OCI-LY7 (cell line): ENCODE measurements at regions not wholly inside any gene's neighbourhood (a gene's known extent, or its start where the extent isn't known, plus 50 kb on each side); places are given as distances from the start of the nearest gene placed in this dataset.

ENCODE experiments used
- BruUV-seq: library from RNA; stranded (reverse); fragments of 400-500 nt; replicated peaks from 2 replicates; lab custom pipeline; 2021; lab: Mats Ljungman, UMichigan
- CTCF ChIA-PET: fragments of 300-600 bp; sonication (Branson Sonifier 250); formaldehyde crosslinking; loops from one replicate; lab custom pipeline; 2022; ENCODE audit warnings: antibody characterized with exemption; ENCODE audit not compliant: unreplicated experiment; lab: Charles Lee
- POLR2A ChIA-PET: fragments of 300-600 bp; sonication (Branson Sonifier 250); formaldehyde crosslinking; loops from one replicate; lab custom pipeline; 2022; ENCODE audit warnings: antibody characterized with exemption; lab: Charles Lee
- DNase-seq: peaks from one replicate; pipeline ENCODE4 v3.0.0-alpha.2; 2015; ENCODE audit warnings: low spot score
- H2AFZ ChIP-seq: fragments of 200-600 bp; sonication (generic), shearing (Covaris generic); 2 replicates; pipeline ENCODE4 v1.6.1; 2014; ENCODE audit warnings: mild to moderate bottlenecking, antibody characterized with exemption, low read length, moderate library complexity
- H3K27ac ChIP-seq: fragments of 200-600 bp; sonication (generic); 2 replicates; pipeline ENCODE4 v1.5.1; 2014; ENCODE audit warnings: mixed run types, low read depth, mild to moderate bottlenecking, moderate library complexity, low read length, inconsistent platforms; ENCODE audit not compliant: poor library complexity, severe bottlenecking
- H3K36me3 ChIP-seq: fragments of 200-600 bp; sonication (generic); 2 replicates; pipeline ENCODE4 v1.6.1; 2014; ENCODE audit warnings: mild to moderate bottlenecking, antibody characterized with exemption, low read length, moderate library complexity, mixed read lengths; ENCODE audit not compliant: insufficient read depth
- H3K4me1 ChIP-seq: fragments of 200-600 bp; sonication (generic); 2 replicates; pipeline ENCODE4 v1.5.1; 2014; ENCODE audit warnings: mild to moderate bottlenecking, low read length; ENCODE audit not compliant: insufficient read depth, poor library complexity, severe bottlenecking
- H3K4me2 ChIP-seq: fragments of 200-600 bp; sonication (generic); 2 replicates; pipeline ENCODE4 v1.6.1; 2014; ENCODE audit warnings: mild to moderate bottlenecking, low read length
- H3K4me3 ChIP-seq: fragments of 200-600 bp; sonication (generic); 2 replicates; pipeline ENCODE4 v1.5.1; 2014; ENCODE audit warnings: mild to moderate bottlenecking, low read depth, low read length; ENCODE audit not compliant: poor library complexity, severe bottlenecking
- H3K79me2 ChIP-seq: fragments of 200-600 bp; sonication (generic); 2 replicates; pipeline ENCODE4 v1.6.1; 2016; ENCODE audit warnings: low read depth, mild to moderate bottlenecking, low read length, moderate library complexity, mixed read lengths; ENCODE audit not compliant: insufficient read depth
- H3K9me2 ChIP-seq: fragments of 200-600 bp; sonication (generic); 2 replicates; pipeline ENCODE4 v1.6.1; 2016; ENCODE audit warnings: mild to moderate bottlenecking, low read length, mixed read lengths; ENCODE audit not compliant: insufficient read depth
- H3K9me3 ChIP-seq: fragments of 200-600 bp; sonication (generic); 2 replicates; pipeline ENCODE4 v1.6.1; 2014; ENCODE audit warnings: mild to moderate bottlenecking, mixed run types, low read length, mixed read lengths
- H4K20me1 ChIP-seq: fragments of 200-600 bp; sonication (generic); 2 replicates; pipeline ENCODE4 v1.6.1; 2014; ENCODE audit warnings: mild to moderate bottlenecking, antibody characterized with exemption, low read length, moderate library complexity, mixed read lengths; ENCODE audit not compliant: insufficient read depth
- CTCF ChIP-seq: fragments of 200-600 bp; sonication (generic); conservative IDR thresholded peaks from 2 replicates; pipeline ENCODE4 v1.5.1; 2014; ENCODE audit warnings: mild to moderate bottlenecking, antibody characterized with exemption, low read length, moderate library complexity, mixed read lengths
- EZH2phosphoT487 ChIP-seq: fragments of 200-600 bp; sonication (generic); IDR thresholded peaks from 2 replicates; pipeline ENCODE4 v1.6.1; 2018; ENCODE audit warnings: low read depth, borderline replicate concordance, mild to moderate bottlenecking, mixed run types, antibody characterized with exemption, low read length, moderate library complexity, mixed read lengths
- intact Hi-C: fragments of 100-400 bp; cut with micrococcal nuclease; formaldehyde crosslinking; loops from one replicate; pipeline ENCODE4 v1.10.0; 2022; ENCODE audit not compliant: unreplicated experiment

- POLR2A ChIA-PET = interaction anchor here (0.6 to 0.7 kb wide), 2 partner anchors 10 to 661 kb away, joined by 3 to 5 read pairs; no protein-coding TSS in a partner anchor
- Histone ChIP-seq H3K4me1 (no peaks in the 10 kb centered on the region), H3K36me3 (no peaks in the 10 kb centered on the region), H3K4me3 (no peak overlapping the region), H3K9me3 (no peaks in the 10 kb centered on the region), H2AFZ (no peak overlapping the region), H3K27ac (no peak overlapping the region), H3K4me2 (no peak overlapping the region), H4K20me1 (no peaks in the 10 kb centered on the region), H3K9me2 (no peaks in the 10 kb centered on the region), H3K79me2 (no peaks in the 10 kb centered on the region)
- no peak for TF ChIP-seq EZH2phosphoT487
- no peak for TF ChIP-seq CTCF
- DNase-seq = no peak
- intact Hi-C loops = no loop called here
- CTCF ChIA-PET = no interaction called here
- BruUV-seq = no TSS peak
Measured at GRCh38 chr1:228809621-228810394, 74.5 kb downstream of the RHOU start.

- ChIA-PET POLR2A (no interaction called here), CTCF (no interaction called here)
- BruUV-seq = no TSS peak
- no peak overlapping the region for H2AFZ ChIP-seq
- no peaks in the 10 kb centered on the region for H3K4me1 ChIP-seq
- H3K36me3 ChIP-seq = no peaks in the 10 kb centered on the region
- no peak for TF ChIP-seq CTCF
- TF ChIP-seq EZH2phosphoT487 = no peak
- H4K20me1 ChIP-seq = no peaks in the 10 kb centered on the region
- H3K27ac ChIP-seq = no peak overlapping the region
- H3K9me3 ChIP-seq = no peaks in the 10 kb centered on the region
- no peaks in the 10 kb centered on the region for H3K79me2 ChIP-seq
- no peak overlapping the region for H3K4me2 ChIP-seq
- H3K9me2 ChIP-seq = no peaks in the 10 kb centered on the region
- no peak overlapping the region for H3K4me3 ChIP-seq
- no peak for DNase-seq
- intact Hi-C loops = no loop called here
Measured at GRCh38 chr1:228810395-228810758, 75.1 kb downstream of the RHOU start.
